ENCODE measurements at regions not wholly inside any gene's neighbourhood (a gene's known extent, or its start where the extent isn't known, plus 50 kb on each side); places are given as distances from the start of the nearest gene placed in this dataset.

DNA sequence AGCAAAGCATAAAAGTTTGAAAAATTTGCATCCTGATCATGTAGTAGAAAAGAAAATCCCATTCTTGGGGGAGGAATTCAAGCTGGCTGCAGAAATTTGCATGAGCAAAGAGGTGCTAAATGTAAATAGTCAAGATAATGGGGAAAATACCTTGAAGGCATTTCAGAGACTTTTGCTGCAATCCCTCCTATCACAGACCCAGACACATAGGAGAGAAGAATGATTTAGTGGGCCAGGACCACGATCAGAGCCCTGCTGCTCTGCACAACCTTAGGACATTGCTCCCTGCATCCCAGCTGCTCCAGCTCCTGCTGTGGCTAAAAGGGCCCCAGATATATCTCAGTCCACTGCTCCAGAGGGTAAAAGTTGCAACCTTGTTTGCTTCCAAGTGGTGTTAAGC, 1439.7 kb upstream of the AGA start:
- Histone ChIP-seq H3K4me3 (no peak overlapping the region), H3K4me1 (replicated peaks in 1 of 2) (no peaks in the 10 kb centered on the region), H3K27ac (no peak overlapping the region)
- ATAC-seq (replicated peaks in 6 of 8) = no peak
- WGBS, 10 experiments = 0 to 17% (median 0%) methylated on average over 1 of the region's 1 CpG; no CpG with 5 or more reads in 7 of the 10 experiments
- in situ Hi-C loops (cut with MboI; ENCODE audit: low pct_unique_long_range_greater_than_20kb in 2 of 9, low sequenced_read_pairs in 9 of 9, unreplicated experiment in 9 of 9) = no loop called here

DNA sequence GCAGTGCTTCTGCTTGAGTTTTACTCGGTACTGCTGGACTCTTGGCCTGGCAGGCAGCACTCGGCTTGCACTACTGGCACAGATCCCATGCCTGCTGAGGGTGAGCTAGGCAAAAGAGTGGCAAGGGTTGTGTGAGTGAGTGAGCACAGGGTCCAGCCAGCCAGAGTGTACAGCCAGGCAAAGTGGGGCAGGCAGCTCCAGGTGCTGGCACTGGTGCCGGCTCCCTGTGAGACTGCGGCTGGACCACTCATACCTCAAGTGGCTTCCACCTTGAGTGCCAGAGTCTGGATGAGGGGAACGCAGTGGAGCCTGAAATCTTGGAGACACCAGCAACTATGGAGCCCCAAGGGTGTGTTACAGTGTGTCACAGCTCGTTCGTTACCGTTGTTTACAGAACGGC, 1451.9 kb upstream of the AGA start:
- no peak overlapping the region for H3K4me3 ChIP-seq
- ATAC-seq (replicated peaks in 6 of 8) = no peak
- WGBS, 10 experiments = 33 to 100% (median 97%) methylated on average over 2 to 7 of the region's 9 CpGs; no CpG with 5 or more reads in 3 of the 10 experiments

DNA sequence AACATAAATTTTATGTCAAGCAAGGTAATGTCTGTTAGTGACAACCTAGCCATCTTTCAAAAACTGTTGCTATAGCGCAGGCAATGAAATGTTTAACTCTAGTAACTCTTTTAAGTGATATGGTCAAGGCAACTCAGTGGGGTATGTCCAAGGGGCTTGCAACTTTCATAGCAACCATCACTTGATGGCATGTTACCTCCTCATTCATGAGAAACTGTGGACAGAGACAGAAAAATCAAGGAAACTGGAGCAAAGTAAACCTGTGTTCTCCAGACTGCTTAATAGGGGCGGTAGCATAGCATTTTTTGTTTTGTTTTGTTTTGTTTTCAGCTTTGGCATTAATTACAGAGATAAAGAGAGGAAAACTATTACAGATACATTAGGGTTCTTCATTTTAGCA, 1456.8 kb upstream of the AGA start:
- in situ Hi-C loops (cut with MboI; ENCODE audit: low pct_unique_long_range_greater_than_20kb in 2 of 9, low sequenced_read_pairs in 9 of 9, unreplicated experiment in 9 of 9) = no loop called here
- WGBS, 10 experiments = 0 to 100% (median 73%) methylated on average over 1 to 2 of the region's 2 CpGs; no CpG with 5 or more reads in 2 of the 10 experiments
- H3K27ac ChIP-seq = no peak overlapping the region
- no peak overlapping the region for H3K4me3 ChIP-seq
- H3K4me1 ChIP-seq (replicated peaks in 1 of 2) = no peaks in the 10 kb centered on the region
- ATAC-seq (replicated peaks in 6 of 8) = peak in 3 of 8 experiments; percentile 21 to 97 (median 29)

More for the DNA sequence above, 1451.9 kb upstream of the AGA start:
- H3K4me1 ChIP-seq (replicated peaks in 1 of 2) = no peaks in the 10 kb centered on the region
- H3K27ac ChIP-seq = no peak overlapping the region
- in situ Hi-C loops (cut with MboI; ENCODE audit: low pct_unique_long_range_greater_than_20kb in 2 of 9, low sequenced_read_pairs in 9 of 9, unreplicated experiment in 9 of 9) = no loop called here

DNA sequence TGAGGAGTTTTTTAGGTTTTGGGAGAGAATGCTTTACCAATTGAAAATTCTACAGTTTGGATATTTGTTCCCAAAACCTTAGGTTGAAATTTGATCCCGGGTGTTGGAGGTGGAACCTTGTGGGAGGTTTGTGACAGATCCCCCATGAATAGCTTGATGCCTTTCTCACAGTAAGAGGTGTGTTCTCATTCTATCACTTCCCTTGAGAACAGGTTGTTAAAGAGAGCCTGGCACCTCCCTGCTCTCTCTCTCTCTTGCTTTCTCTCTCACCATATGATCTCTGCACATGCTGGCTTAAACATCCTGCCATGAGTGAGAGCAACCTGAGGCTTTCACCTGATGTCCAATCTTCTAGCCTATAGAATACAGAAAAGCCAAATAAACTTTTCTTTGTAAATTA, 1475.5 kb upstream of the AGA start:
- ATAC-seq (replicated peaks in 6 of 8) = no peak
- Histone ChIP-seq H3K4me1 (replicated peaks in 1 of 2) (peaks cover 0 to 7% of the 10 kb centered on the region in 2 donors), H3K4me3 (no peak overlapping the region), H3K27ac (no peak overlapping the region)
- WGBS, 10 experiments = 0 to 33% (median 0%) methylated on average over 1 of the region's 1 CpG; no CpG with 5 or more reads in 5 of the 10 experiments
- in situ Hi-C loops (cut with MboI; ENCODE audit: low pct_unique_long_range_greater_than_20kb in 2 of 9, low sequenced_read_pairs in 9 of 9, unreplicated experiment in 9 of 9) = no loop called here

DNA sequence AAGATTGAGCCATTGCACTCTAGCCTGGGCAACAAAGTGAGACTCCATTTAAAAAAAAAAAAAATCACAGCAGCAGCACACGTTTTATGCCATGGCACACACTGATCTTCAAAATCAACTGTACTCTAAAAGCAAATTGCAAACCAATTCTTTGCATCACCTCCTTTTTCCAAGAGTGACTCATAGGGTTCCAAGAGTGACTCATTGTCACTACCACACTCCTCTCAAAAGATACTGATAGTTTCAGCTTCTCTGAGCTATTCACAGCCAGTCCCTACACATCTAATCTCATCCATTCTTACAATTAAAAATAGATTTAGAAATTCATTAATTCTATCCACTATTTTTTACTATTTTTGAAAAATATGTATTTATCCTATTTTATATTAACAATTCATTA, 1494.9 kb upstream of the AGA start:
- 0 to 100% (median 61%) methylated on average over 1 of the region's 1 CpG; no CpG with 5 or more reads in 4 of the 10 experiments for WGBS, 10 experiments
- no peak overlapping the region for H3K27ac ChIP-seq
- H3K4me1 ChIP-seq (replicated peaks in 1 of 2) = no peaks in the 10 kb centered on the region
- no peak overlapping the region for H3K4me3 ChIP-seq
- in situ Hi-C loops (cut with MboI; ENCODE audit: low pct_unique_long_range_greater_than_20kb in 2 of 9, low sequenced_read_pairs in 9 of 9, unreplicated experiment in 9 of 9) = no loop called here
- peak in 4 of 8 experiments; percentile 25 to 83 (median 58) for ATAC-seq (replicated peaks in 6 of 8)

DNA sequence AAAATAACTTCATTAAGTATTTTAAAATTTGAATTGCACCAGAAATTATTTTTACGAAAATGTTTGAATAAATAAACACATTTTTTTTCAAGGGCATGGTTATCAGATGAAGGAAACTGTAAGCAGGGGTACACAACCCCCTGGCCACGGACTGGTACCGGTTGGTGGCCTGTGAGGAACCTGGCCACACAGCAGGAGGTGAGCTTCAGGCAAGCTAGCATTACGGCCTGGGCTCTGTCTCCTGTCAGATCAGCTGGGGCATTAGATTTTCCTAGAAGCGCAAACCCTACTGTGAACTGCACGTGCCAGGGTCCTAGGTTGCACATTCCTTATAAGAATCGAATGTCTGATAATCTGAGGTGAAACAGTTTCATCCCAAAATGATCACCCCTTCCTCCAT, 1499.7 kb upstream of the AGA start:
- no peaks in the 10 kb centered on the region for H3K4me1 ChIP-seq (replicated peaks in 1 of 2)
- ATAC-seq (replicated peaks in 6 of 8) = no peak
- no peak overlapping the region for H3K27ac ChIP-seq
- H3K4me3 ChIP-seq = no peak overlapping the region
- in situ Hi-C loops (cut with MboI; ENCODE audit: low pct_unique_long_range_greater_than_20kb in 2 of 9, low sequenced_read_pairs in 9 of 9, unreplicated experiment in 9 of 9) = no loop called here
- WGBS, 10 experiments = 4 to 93% (median 70%) methylated on average over 1 to 7 of the region's 7 CpGs

DNA sequence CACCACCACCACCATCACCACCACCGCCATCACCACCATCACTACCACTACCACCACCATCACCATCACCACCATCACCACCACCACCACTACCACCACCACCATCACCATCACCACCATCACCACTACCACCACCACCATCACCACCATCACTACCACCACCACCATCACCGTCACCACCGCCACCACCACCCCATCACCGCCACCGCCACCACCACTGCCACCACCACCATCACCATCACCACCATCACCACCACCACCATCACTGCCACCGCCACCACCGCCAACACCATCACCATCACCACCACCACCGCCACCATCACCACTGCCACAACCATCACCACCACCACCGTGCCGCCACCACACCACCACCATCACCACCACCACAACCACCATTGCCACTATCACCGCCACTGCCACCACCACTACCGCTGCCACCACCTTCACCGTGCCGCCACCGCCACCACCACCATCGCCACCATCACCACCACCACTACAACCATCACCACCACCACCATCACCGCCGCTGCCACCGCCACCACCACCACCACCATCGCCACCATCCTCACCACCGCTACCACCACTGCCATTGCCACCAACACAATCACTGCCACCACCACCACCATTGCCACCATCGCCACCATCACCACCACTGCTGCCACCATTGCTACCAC, 1511.3 kb upstream of the AGA start:
- in situ Hi-C loops (cut with MboI; ENCODE audit: low pct_unique_long_range_greater_than_20kb in 2 of 9, low sequenced_read_pairs in 9 of 9, unreplicated experiment in 9 of 9) = no loop called here
- WGBS, 10 experiments = 0 to 100% (median 69%) methylated on average over 1 to 9 of the region's 22 CpGs; no CpG with 5 or more reads in 6 of the 10 experiments
- Histone ChIP-seq H3K4me3 (no peak overlapping the region), H3K4me1 (replicated peaks in 1 of 2) (no peaks in the 10 kb centered on the region), H3K27ac (no peak overlapping the region)
- ATAC-seq (replicated peaks in 6 of 8) = no peak

DNA sequence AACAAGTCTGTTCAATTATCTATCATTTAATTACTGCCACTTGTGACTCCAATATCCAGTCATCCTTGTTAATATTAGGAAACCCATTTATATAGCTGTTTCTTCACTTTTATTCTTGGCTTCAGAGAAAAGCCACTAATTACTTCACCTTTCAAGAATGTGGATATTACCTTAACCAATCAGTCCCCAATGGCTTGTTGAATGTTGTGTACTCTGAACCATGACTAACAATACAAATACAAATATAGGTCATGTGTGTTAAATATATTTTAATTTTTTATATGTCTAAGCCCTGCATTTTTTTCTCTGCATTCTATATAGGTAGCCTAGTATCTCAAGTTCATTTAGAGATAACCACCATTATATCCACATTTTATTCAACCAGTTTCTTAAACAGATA, 1513.4 kb upstream of the AGA start:
- Histone ChIP-seq H3K4me3 (no peak overlapping the region), H3K27ac (no peak overlapping the region), H3K4me1 (replicated peaks in 1 of 2) (no peaks in the 10 kb centered on the region)
- in situ Hi-C loops (cut with MboI; ENCODE audit: low pct_unique_long_range_greater_than_20kb in 2 of 9, low sequenced_read_pairs in 9 of 9, unreplicated experiment in 9 of 9) = no loop called here
- ATAC-seq (replicated peaks in 6 of 8) = no peak

DNA sequence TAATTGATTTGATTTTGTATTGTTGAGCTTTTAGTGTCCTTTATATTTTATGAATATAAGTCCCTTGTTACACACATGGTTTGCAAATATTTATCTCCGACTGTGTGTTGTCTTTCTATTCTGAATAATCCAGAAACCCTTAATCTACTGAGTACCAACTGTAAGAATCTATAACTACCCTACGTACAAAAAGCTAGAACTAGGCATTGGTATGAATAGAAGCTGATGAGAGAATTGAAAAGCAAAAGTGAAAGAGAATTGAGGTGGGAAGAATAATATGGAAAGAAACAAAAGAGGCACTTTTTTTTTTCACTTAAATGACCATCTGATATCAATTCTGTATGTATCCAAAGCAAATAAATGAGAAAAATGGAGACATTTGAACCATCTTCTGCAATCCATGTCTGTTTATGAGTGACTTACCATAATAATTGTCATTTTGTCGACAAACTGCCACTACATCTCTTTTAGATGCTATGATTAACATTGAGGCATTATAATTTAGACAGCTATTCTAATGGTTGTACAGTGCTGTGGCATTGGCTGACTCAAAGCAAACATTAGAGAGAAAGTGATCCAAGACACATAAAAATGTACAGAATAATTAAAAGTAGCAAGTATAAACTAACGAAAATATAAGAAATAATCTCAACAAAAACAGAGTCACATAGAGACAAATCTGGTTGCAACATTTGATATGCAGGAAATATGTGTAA, 1516.6 kb upstream of the AGA start:
- Histone ChIP-seq H3K4me3 (no peak overlapping the region), H3K27ac (no peak overlapping the region), H3K4me1 (replicated peaks in 1 of 2) (no peaks in the 10 kb centered on the region)
- in situ Hi-C loops (cut with MboI; ENCODE audit: low pct_unique_long_range_greater_than_20kb in 2 of 9, low sequenced_read_pairs in 9 of 9, unreplicated experiment in 9 of 9) = no loop called here
- 0 to 97% (median 73%) methylated on average over 1 to 4 of the region's 4 CpGs for WGBS, 10 experiments
- no peak for ATAC-seq (replicated peaks in 6 of 8)

DNA sequence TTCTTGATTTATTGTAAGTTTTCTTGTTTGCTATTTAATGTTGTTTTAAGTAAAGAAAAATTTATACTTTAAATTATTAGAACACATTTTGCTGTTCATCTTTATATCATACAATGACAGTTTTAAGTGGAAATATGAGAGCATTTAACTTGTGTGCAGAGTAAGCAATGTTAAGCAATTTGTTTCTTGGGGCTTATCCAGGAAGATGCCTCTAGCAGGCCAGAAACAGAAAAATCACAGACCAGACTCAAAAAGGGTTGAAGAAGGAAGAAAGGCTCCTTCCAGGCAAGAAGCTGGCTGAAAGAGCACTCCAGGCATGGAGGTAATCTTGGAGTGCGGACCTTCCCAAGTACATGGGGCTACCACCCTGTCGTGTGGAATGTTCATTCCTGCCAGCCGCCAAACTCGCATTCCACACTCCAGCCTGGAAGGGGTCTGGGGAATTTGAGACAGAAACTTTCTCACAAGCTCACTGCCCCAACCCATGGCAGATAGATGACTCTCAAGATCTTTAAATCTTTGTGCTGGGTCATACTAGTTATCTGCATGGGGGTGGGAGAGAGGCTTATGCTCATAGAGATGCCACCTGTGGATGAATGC, 1521.3 kb upstream of the AGA start:
- Histone ChIP-seq H3K27ac (no peak overlapping the region), H3K4me3 (no peak overlapping the region), H3K4me1 (replicated peaks in 1 of 2) (no peaks in the 10 kb centered on the region)
- in situ Hi-C loops (cut with MboI; ENCODE audit: low pct_unique_long_range_greater_than_20kb in 2 of 9, low sequenced_read_pairs in 9 of 9, unreplicated experiment in 9 of 9) = no loop called here
- 5 to 100% (median 64%) methylated on average over 2 to 4 of the region's 4 CpGs; no CpG with 5 or more reads in 6 of the 10 experiments for WGBS, 10 experiments
- no peak for ATAC-seq (replicated peaks in 6 of 8)

DNA sequence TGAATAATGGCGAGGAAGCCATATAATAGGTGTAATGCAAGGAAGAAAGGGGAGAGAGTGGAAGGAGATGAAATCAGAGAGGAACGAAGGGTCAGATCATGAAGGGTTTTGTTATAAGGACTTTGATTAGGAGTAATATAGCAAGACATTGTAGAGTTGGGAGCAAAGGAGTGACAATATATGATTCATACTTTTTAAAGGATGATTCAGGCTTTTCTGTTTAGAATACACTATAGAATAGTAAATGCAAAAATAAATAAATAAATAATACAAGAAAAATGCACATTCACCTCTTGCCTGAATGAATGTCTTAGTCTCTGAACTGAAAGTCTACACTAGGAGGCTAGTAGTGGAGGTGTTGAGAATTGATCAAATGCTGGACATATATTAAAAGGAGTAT, 1524.4 kb upstream of the AGA start:
- in situ Hi-C loops (cut with MboI; ENCODE audit: low pct_unique_long_range_greater_than_20kb in 2 of 9, low sequenced_read_pairs in 9 of 9, unreplicated experiment in 9 of 9) = no loop called here

DNA sequence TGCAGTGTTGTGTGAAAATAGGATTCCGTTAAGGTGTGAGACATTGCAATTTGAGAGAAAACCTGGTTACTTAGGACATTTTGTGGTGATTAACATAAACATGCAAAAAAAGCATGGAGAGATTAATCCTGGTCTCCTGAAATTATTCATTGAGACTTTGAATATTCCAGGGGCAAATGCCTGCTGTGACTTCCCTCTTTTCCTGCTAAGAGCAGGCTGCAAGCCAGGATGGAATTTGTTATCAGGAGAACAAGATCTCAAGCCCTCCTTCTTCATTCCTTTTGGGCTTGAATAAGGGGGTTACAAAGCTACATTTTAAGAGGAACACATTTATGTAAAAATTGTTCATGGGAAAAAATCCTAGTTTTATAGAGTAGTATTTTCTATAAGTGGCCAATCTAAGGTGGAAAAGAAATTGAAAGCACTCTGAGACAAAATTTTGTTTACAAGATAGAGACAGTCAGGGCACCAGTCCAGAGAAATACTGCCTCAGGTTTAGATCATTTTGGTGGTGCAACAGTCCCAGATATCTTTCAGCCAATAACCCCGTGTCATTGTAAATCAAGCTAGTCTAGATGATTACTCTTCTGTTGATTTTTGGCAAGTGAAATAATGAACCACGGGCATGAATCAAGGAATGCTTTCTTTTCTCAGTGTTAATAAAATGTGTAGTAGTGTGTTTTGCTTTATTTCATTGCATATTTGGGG, 1528.3 kb upstream of the AGA start:
- Histone ChIP-seq H3K4me3 (no peak overlapping the region), H3K27ac (no peak overlapping the region), H3K4me1 (replicated peaks in 1 of 2) (no peaks in the 10 kb centered on the region)
- 0 to 96% (median 60%) methylated on average over 1 to 3 of the region's 3 CpGs for WGBS, 10 experiments
- in situ Hi-C loops (cut with MboI; ENCODE audit: low pct_unique_long_range_greater_than_20kb in 2 of 9, low sequenced_read_pairs in 9 of 9, unreplicated experiment in 9 of 9) = no loop called here
- ATAC-seq (replicated peaks in 6 of 8) = no peak

More for the DNA sequence above, 1524.4 kb upstream of the AGA start:
- 10 to 100% (median 81%) methylated on average over 1 to 2 of the region's 2 CpGs for WGBS, 10 experiments
- H3K27ac ChIP-seq = no peak overlapping the region
- no peaks in the 10 kb centered on the region for H3K4me1 ChIP-seq (replicated peaks in 1 of 2)
- ATAC-seq (replicated peaks in 6 of 8) = no peak
- no peak overlapping the region for H3K4me3 ChIP-seq

DNA sequence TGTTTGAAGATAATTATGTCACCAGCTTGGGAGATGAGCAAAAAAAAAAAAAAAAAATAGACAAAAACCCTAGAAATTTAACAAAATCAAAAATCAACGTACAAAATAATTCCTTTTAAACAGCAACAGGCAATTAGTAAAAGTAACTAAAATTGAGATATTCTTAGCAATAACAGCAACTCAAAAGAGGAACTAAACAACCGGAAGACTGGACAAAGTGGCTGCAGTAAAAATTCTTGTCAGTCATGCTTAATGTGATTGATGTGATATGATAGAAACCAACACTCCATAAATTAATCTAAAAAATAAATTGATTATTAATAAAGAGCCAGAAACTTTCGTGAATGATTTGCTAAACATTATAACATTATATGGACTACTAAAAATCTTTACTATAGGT, 1534.6 kb upstream of the AGA start:
- H3K4me1 ChIP-seq (replicated peaks in 1 of 2) = no peaks in the 10 kb centered on the region
- H3K4me3 ChIP-seq = no peak overlapping the region
- ATAC-seq (replicated peaks in 6 of 8) = no peak
- H3K27ac ChIP-seq = no peak overlapping the region
- WGBS, 10 experiments = 0 to 100% (median 73%) methylated on average over 1 to 3 of the region's 3 CpGs
- in situ Hi-C loops (cut with MboI; ENCODE audit: low pct_unique_long_range_greater_than_20kb in 2 of 9, low sequenced_read_pairs in 9 of 9, unreplicated experiment in 9 of 9) = no loop called here
